Left kidney (tissue), 1 donor: ENCODE measurements at regions not wholly inside any gene's neighbourhood (a gene's known extent, or its start where the extent isn't known, plus 50 kb on each side); places are given as distances from the start of the nearest gene placed in this dataset.
"Not testable (repeated sequence)": the region's sequence is repeated elsewhere in the genome, so short reads cannot be mapped to it uniquely, and the experiment has no call there.

Experiments
- DNase-seq: peaks from one replicate; pipeline ENCODE4 v3.0.0-alpha.2; 2013

GRCh38 chr10:7069706-7070105 is 341.1 kb downstream of the SFMBT2 start:
- DNase-seq, result no peak

GRCh38 chr10:7056216-7056615 is 354.6 kb downstream of the SFMBT2 start:
- DNase-seq, result no peak

- DNase-seq, result no peak
These were observed 355.9 kb downstream of the SFMBT2 start for GRCh38 chr10:7054915-7055314.

- no peak for DNase-seq
These were observed 357.6 kb downstream of the SFMBT2 start for GRCh38 chr10:7053195-7053594.

GRCh38 chr10:7050024-7050423 is 360.8 kb downstream of the SFMBT2 start:
- DNase-seq, result not testable (repeated sequence)

GRCh38 chr10:7048061-7048460 is 362.8 kb downstream of the SFMBT2 start:
- no peak for DNase-seq

GRCh38 chr10:7046615-7047014 is 364.2 kb downstream of the SFMBT2 start:
- no peak for DNase-seq

GRCh38 chr10:7045891-7046599 is 364.8 kb downstream of the SFMBT2 start:
- DNase-seq, result no peak

- DNase-seq, result no peak
These were observed 367.7 kb downstream of the SFMBT2 start for GRCh38 chr10:7043055-7043653.

- no peak for DNase-seq
These were observed 368.3 kb downstream of the SFMBT2 start for GRCh38 chr10:7042419-7043054.

GRCh38 chr10:7042000-7042399 is 368.8 kb downstream of the SFMBT2 start:
- no peak for DNase-seq

GRCh38 chr10:7040681-7041080 is 370.2 kb downstream of the SFMBT2 start:
- DNase-seq, result no peak

GRCh38 chr10:7039859-7040258 is 371.0 kb downstream of the SFMBT2 start:
- DNase-seq, result no peak

GRCh38 chr10:7038416-7038815 is 372.4 kb downstream of the SFMBT2 start:
- no peak for DNase-seq

- not testable (repeated sequence) for DNase-seq
These were observed 373.4 kb downstream of the SFMBT2 start for GRCh38 chr10:7037434-7037833.

GRCh38 chr10:7036951-7037350 is 373.9 kb downstream of the SFMBT2 start:
- no peak for DNase-seq

- DNase-seq, result no peak
These were observed 375.6 kb downstream of the SFMBT2 start for GRCh38 chr10:7035126-7035761.

GRCh38 chr10:7033031-7033430 is 377.8 kb downstream of the SFMBT2 start:
- DNase-seq, result no peak

- no peak for DNase-seq
These were observed 380.5 kb downstream of the SFMBT2 start for GRCh38 chr10:7030134-7030855.

- no peak for DNase-seq
These were observed 381.2 kb downstream of the SFMBT2 start for GRCh38 chr10:7029672-7030071.

GRCh38 chr10:7028809-7029166 is 382.0 kb downstream of the SFMBT2 start:
- no peak for DNase-seq
